Ovary (tissue), 7 donors: ENCODE measurements at regions not wholly inside any gene's neighbourhood (a gene's known extent, or its start where the extent isn't known, plus 50 kb on each side); places are given as distances from the start of the nearest gene placed in this dataset.

Source experiments
- DNase-seq, 5 donors: peaks; one replicate each; pipeline ENCODE4 v3.0.0-alpha.2; 2019 to 2020
- H3K27ac ChIP-seq, 2 donors: fragments of 200-600 bp; one replicate each; pipeline versions ENCODE4 v1.5.1 to v1.8.0; 2019 to 2022
- H3K27me3 ChIP-seq: fragments of 200-600 bp; one replicate; pipeline ENCODE4 v1.8.0; 2022
- H3K36me3 ChIP-seq: fragments of 200-600 bp; sonication (generic); one replicate; pipeline ENCODE4 v1.5.1; 2019
- H3K4me1 ChIP-seq: one replicate; pipeline ENCODE4 v1.8.1; 2013; ENCODE audit warnings: mild to moderate bottlenecking, moderate library complexity; ENCODE audit not compliant: insufficient read depth
- H3K4me3 ChIP-seq: fragments of 200-600 bp; sonication (generic); one replicate; pipeline ENCODE4 v1.5.1; 2017
- H3K9me3 ChIP-seq, 2 donors: fragments of 200-600 bp in 1 of 2; sonication (generic) in 1 of 2; one replicate each; pipeline versions ENCODE4 v1.5.1 to v1.8.1; 2013 to 2019; ENCODE audit warnings: mild to moderate bottlenecking in 1 of 2, moderate library complexity in 1 of 2
- EP300 ChIP-seq: sonication (generic); formaldehyde crosslinking; IDR thresholded peaks from one replicate; pipeline ENCODE4 v1.6.1; 2017; ENCODE audit warnings: antibody characterized with exemption
- POLR2A ChIP-seq: fragments of 450-650 bp; IDR thresholded peaks from one replicate; pipeline ENCODE4 v1.6.1; 2017; ENCODE audit warnings: antibody characterized with exemption, mild to moderate bottlenecking, moderate library complexity
- WGBS, 3 donors: extraction: QIAGEN DNeasy Blood & Tissue Kit in 1 of 3; methylation state at CpG; one replicate each; pipeline versions ENCODE4 v1.1.5 to v1.1.7; 2013 to 2017; 5-methylcytosine and 5-hydroxymethylcytosine counted together
- intact Hi-C, 4 donors: fragments of 100-400 bp; cut with DNase I; formaldehyde crosslinking; loops; one replicate each; pipeline versions ENCODE4 v1.11.0 to v1.15.1; 2022 to 2023
- TF ChIP-seq, protein P1 (sequence below), 3 donors: fragments of 450-650 bp in 2 of 3; fragments of 200-600 bp in 1 of 3; IDR thresholded peaks; one replicate each; pipeline versions ENCODE4 v1.5.1 to v1.8.0; 2016 to 2022; ENCODE audit warnings: antibody characterized with exemption in 3 of 3, mild to moderate bottlenecking in 1 of 3
- donor health status: DM: no; HTN: no; CAD: no; lungs with moderate emphysema.
- donor health status: DM: no; HTN: no; CAD: no.
- donor health status: Bipolar disorder and iron deficiency.
- donor health status: DM: no; HTN: no; CAD: no.
- donor health status: DM: yes; HTN: yes; CAD: no.

DNA sequence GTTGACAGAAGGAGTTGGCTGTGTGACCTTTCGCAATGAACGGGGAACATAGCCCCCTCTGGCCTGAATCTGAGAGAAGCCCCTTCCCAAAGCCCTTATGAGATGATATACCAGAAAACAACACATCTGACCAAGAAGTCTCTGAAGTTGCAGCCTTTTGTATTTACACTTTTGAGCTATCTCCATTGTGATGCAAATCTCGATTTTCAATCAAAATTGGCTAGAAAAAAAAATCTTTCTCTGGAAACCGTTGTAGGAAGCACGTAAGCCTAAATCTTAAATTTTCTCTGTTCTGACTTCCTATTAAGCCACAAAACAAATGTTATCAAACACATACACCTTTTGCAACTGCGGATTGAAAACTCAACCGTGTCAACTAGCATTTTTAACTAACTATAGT, 71.4 kb upstream of the OLIG2 start:
- WGBS, 3 donors: 46 to 56% (median 53%) methylated on average over 7 of the region's 7 CpGs
- TF ChIP-seq POLR2A (no peak), EP300 (no peak)
- TF ChIP-seq, protein P1, sequence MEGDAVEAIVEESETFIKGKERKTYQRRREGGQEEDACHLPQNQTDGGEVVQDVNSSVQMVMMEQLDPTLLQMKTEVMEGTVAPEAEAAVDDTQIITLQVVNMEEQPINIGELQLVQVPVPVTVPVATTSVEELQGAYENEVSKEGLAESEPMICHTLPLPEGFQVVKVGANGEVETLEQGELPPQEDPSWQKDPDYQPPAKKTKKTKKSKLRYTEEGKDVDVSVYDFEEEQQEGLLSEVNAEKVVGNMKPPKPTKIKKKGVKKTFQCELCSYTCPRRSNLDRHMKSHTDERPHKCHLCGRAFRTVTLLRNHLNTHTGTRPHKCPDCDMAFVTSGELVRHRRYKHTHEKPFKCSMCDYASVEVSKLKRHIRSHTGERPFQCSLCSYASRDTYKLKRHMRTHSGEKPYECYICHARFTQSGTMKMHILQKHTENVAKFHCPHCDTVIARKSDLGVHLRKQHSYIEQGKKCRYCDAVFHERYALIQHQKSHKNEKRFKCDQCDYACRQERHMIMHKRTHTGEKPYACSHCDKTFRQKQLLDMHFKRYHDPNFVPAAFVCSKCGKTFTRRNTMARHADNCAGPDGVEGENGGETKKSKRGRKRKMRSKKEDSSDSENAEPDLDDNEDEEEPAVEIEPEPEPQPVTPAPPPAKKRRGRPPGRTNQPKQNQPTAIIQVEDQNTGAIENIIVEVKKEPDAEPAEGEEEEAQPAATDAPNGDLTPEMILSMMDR (IDR thresholded peaks at IDR 0.05): no peak
- no peaks in the 10 kb centered on the region for H3K36me3 ChIP-seq
- intact Hi-C loops: no loop called here
- no peak overlapping the region for H3K4me3 ChIP-seq
- no peaks in the 10 kb centered on the region for H3K4me1 ChIP-seq
- DNase-seq: no peak
- H3K27ac ChIP-seq: no peak overlapping the region
- no peaks in the 10 kb centered on the region for H3K27me3 ChIP-seq
- no peaks in the 10 kb centered on the region for H3K9me3 ChIP-seq

DNA sequence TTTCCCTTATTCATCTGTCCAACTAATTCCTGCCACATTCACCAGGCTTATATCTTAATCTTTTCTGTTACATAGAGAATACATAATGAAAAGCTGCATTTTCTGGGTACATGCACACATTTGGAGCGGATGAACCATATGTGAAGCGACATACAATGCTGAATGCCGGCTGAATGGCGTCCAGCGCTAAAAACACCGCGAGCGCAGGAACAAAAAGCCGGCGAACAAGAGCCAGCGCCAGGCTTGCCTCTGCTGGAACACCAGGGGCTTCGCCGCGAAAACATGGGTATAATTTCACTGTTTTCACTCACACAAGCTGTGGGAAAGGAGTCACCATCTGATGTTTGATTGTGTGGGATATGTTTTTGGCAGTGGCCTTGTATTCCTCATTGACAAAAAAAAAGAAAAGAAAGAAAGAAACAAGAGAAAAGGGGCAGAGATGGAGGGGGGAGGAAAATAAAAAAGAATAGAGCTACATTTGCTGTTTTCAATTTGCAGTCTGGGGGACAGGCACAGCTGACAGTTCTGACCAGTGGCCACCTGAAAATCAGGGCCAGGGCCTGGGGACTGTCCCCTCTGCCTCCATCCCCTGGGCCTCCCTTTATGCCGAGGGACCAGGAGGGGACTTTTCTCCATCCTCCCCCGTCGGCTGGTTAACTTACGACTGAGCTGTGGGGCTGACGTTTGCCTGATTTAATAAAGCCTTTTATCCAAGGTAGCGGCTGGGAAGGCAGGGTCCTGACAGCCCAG, 70.2 kb upstream of the OLIG2 start:
- intact Hi-C loops: no loop called here
- H3K4me3 ChIP-seq: no peak overlapping the region
- no peaks in the 10 kb centered on the region for H3K9me3 ChIP-seq
- no peak overlapping the region for H3K27ac ChIP-seq
- WGBS, 3 donors: 34 to 64% (median 49%) methylated on average over 20 of the region's 20 CpGs
- no peaks in the 10 kb centered on the region for H3K4me1 ChIP-seq
- DNase-seq: no peak
- H3K27me3 ChIP-seq: no peaks in the 10 kb centered on the region
- no peak for TF ChIP-seq POLR2A
- TF ChIP-seq EP300: no peak
- TF ChIP-seq, protein P1 (IDR thresholded peaks at IDR 0.05): no peak
- H3K36me3 ChIP-seq: no peaks in the 10 kb centered on the region

- intact Hi-C loops: no loop called here
- H3K4me3 ChIP-seq: no peak overlapping the region
- no peaks in the 10 kb centered on the region for H3K4me1 ChIP-seq
- no peak overlapping the region for H3K27ac ChIP-seq
- no peak for TF ChIP-seq POLR2A
- no peak for TF ChIP-seq EP300
- TF ChIP-seq, protein P1 (IDR thresholded peaks at IDR 0.05): no peak
- no peaks in the 10 kb centered on the region for H3K27me3 ChIP-seq
- 25 to 26% (median 25%) methylated on average over 10 of the region's 10 CpGs for WGBS, 3 donors
- H3K9me3 ChIP-seq: no peaks in the 10 kb centered on the region
- DNase-seq: no peak
- H3K36me3 ChIP-seq: no peaks in the 10 kb centered on the region
Measured at GRCh38 chr21:32956061-32956656, 69.6 kb upstream of the OLIG2 start.

DNA sequence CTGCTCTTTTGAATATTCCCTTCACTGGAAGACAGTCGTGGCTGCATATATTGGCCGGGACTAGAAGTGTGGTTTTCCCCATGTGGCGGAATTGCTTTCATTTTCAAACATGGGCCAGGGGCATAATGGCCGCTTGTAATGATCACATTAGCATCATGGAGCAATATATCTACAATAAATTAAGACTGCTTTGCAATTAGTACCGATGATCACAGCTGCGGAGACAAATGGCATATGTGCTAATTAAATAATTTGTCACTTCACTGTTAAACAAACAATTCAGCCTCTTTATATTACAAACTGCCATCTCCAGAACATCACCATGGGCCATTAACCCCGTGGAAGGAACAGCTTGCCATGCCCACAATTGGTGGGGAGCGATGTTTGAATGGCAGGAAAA, 68.2 kb upstream of the OLIG2 start:
- intact Hi-C loops: no loop called here
- Histone ChIP-seq H3K4me1 (no peaks in the 10 kb centered on the region), H3K36me3 (no peaks in the 10 kb centered on the region), H3K27me3 (no peaks in the 10 kb centered on the region), H3K4me3 (no peak overlapping the region), H3K27ac (no peak overlapping the region), H3K9me3 (no peaks in the 10 kb centered on the region)
- WGBS, 3 donors: 46 to 62% (median 56%) methylated on average over 8 of the region's 8 CpGs
- DNase-seq: no peak
- TF ChIP-seq, protein P1 (IDR thresholded peaks at IDR 0.05): no peak
